ENCODE measurements at regions not wholly inside any gene's neighbourhood (a gene's known extent, or its start where the extent isn't known, plus 50 kb on each side); places are given as distances from the start of the nearest gene placed in this dataset.

DNA sequence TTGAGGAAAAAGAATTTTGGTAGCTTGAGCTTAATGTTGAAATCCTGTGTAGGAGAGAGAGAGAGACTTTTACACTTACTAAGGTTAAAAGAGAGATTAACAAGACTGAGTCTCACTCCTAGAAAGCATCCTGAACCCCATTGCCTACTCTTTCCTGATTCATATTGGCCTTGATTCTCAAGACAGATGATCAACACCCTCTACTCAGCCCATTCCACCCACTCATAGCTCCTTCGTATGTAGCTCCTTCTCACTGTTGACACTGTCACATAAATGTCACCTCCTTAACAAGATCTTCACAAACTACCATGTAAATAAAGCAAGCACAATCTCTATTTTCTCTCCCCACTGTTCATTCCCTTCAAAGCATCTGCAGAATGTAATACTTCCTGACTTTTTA is 574.6 kb upstream of the LMCD1 start:
- H3K4me3 ChIP-seq (IDR thresholded peaks at IDR 0.05; ENCODE audit: insufficient read depth, low read depth, low read length), result no peak overlapping the region
- no peak overlapping the region for H2AFZ ChIP-seq (ENCODE audit: low read depth)
- no peaks in the 10 kb centered on the region for H3K36me3 ChIP-seq (ENCODE audit: insufficient read depth)
- TF ChIP-seq, protein P1, sequence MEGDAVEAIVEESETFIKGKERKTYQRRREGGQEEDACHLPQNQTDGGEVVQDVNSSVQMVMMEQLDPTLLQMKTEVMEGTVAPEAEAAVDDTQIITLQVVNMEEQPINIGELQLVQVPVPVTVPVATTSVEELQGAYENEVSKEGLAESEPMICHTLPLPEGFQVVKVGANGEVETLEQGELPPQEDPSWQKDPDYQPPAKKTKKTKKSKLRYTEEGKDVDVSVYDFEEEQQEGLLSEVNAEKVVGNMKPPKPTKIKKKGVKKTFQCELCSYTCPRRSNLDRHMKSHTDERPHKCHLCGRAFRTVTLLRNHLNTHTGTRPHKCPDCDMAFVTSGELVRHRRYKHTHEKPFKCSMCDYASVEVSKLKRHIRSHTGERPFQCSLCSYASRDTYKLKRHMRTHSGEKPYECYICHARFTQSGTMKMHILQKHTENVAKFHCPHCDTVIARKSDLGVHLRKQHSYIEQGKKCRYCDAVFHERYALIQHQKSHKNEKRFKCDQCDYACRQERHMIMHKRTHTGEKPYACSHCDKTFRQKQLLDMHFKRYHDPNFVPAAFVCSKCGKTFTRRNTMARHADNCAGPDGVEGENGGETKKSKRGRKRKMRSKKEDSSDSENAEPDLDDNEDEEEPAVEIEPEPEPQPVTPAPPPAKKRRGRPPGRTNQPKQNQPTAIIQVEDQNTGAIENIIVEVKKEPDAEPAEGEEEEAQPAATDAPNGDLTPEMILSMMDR (conservative IDR thresholded peaks at IDR 0.05; ENCODE audit: low read depth, low read length), result no peak
- no peak overlapping the region for H3K4me2 ChIP-seq
- no peaks in the 10 kb centered on the region for H3K79me2 ChIP-seq (ENCODE audit: insufficient read depth, low read depth)
- H3K27ac ChIP-seq, result no peak overlapping the region
- H3K27me3 ChIP-seq (ENCODE audit: insufficient read depth, low read depth), result no peaks in the 10 kb centered on the region
- no peaks in the 10 kb centered on the region for H3K4me1 ChIP-seq (ENCODE audit: low read depth, poor library complexity, severe bottlenecking)
- H3K9ac ChIP-seq, result no peak overlapping the region
- H4K20me1 ChIP-seq (ENCODE audit: insufficient read depth), result no peaks in the 10 kb centered on the region

DNA sequence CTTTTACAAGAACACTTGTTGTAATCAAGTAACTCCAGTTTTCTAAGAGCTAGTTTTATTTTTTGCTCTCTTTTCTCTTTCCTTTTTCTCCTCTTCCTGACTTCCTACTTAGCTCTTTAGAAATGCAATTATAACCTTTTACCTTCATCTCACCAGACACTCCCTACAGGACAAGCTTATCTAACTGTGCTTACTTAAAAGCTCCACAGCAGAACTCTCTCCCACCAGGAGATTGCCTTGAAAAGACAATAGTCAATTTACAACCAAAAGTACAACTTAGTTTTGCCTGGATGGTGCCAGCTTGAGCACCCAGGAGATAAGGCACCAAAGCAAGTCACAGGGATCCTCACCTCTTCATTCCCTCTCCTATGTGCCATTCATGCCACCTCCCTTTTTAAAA is 573.8 kb upstream of the LMCD1 start:
- TF ChIP-seq, protein P1 (conservative IDR thresholded peaks at IDR 0.05; ENCODE audit: low read depth, low read length), result no peak
- no peak overlapping the region for H3K4me2 ChIP-seq
- no peaks in the 10 kb centered on the region for H4K20me1 ChIP-seq (ENCODE audit: insufficient read depth)
- no peaks in the 10 kb centered on the region for H3K36me3 ChIP-seq (ENCODE audit: insufficient read depth)
- no peaks in the 10 kb centered on the region for H3K79me2 ChIP-seq (ENCODE audit: insufficient read depth, low read depth)
- H3K9ac ChIP-seq, result no peak overlapping the region
- no peak overlapping the region for H3K4me3 ChIP-seq (IDR thresholded peaks at IDR 0.05; ENCODE audit: insufficient read depth, low read depth, low read length)
- H3K4me1 ChIP-seq (ENCODE audit: low read depth, poor library complexity, severe bottlenecking), result no peaks in the 10 kb centered on the region
- H3K27ac ChIP-seq, result no peak overlapping the region
- H2AFZ ChIP-seq (ENCODE audit: low read depth), result no peak overlapping the region
- no peaks in the 10 kb centered on the region for H3K27me3 ChIP-seq (ENCODE audit: insufficient read depth, low read depth)

DNA sequence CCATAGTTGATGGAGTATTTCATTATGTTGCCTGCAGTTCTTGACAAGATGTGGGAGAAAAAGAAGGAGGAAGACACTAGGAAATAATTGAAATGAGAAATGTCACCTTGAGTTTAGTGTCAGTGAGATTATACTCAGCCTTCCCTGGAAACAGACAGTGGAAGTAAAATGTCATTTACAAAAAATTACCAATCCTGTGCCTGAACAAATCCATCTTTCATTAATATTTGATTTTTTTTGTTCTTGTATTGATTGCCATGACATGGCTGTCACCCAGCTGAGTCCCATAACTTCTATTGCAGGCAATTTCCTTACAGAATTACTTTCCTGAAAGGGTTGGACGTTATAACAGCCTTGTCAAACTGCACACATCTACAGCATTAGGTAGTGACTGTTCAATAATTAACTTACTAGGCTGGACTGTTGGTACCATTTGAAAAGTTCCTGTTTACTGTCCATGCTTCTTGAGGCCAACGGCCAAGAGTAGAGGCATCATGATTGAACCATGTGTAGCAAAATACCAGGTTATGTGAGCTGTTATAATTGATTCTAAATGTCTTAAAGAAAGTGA is 572.2 kb upstream of the LMCD1 start:
- Histone ChIP-seq H2AFZ (ENCODE audit: low read depth) (no peak overlapping the region), H3K36me3 (ENCODE audit: insufficient read depth) (no peaks in the 10 kb centered on the region), H3K27me3 (ENCODE audit: insufficient read depth, low read depth) (no peaks in the 10 kb centered on the region), H3K4me2 (no peak overlapping the region), H3K4me1 (ENCODE audit: low read depth, poor library complexity, severe bottlenecking) (no peaks in the 10 kb centered on the region), H3K27ac (no peak overlapping the region), H3K79me2 (ENCODE audit: insufficient read depth, low read depth) (no peaks in the 10 kb centered on the region), H3K9ac (no peak overlapping the region), H4K20me1 (ENCODE audit: insufficient read depth) (no peaks in the 10 kb centered on the region), H3K4me3 (IDR thresholded peaks at IDR 0.05; ENCODE audit: insufficient read depth, low read depth, low read length) (no peak overlapping the region)
- TF ChIP-seq, protein P1 (conservative IDR thresholded peaks at IDR 0.05; ENCODE audit: low read depth, low read length), result no peak

DNA sequence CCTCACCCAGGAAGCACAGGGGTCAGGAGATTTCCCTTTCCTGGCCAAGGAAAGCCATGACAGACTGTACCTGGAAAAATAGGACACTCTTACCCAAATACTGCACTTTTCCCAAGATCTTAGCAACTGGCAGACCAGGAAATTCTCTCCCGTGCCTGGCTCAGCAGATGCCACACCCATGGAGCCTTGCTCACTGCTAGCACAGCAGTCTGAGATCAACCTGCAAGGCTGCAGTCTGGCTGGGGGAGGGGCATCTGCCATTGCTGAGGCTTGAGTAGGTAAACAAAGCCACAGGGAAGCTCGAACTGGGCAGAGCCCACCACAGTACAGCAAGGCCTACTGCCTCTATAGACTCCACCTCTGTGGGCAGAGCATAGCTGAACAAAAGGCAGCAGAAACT is 567.3 kb upstream of the LMCD1 start:
- Histone ChIP-seq H3K4me2 (no peak overlapping the region), H3K27me3 (ENCODE audit: insufficient read depth, low read depth) (no peaks in the 10 kb centered on the region), H3K9ac (no peak overlapping the region), H2AFZ (ENCODE audit: low read depth) (no peak overlapping the region), H3K27ac (no peak overlapping the region), H4K20me1 (ENCODE audit: insufficient read depth) (no peaks in the 10 kb centered on the region), H3K4me3 (IDR thresholded peaks at IDR 0.05; ENCODE audit: insufficient read depth, low read depth, low read length) (no peak overlapping the region), H3K79me2 (ENCODE audit: insufficient read depth, low read depth) (no peaks in the 10 kb centered on the region), H3K36me3 (ENCODE audit: insufficient read depth) (no peaks in the 10 kb centered on the region), H3K4me1 (ENCODE audit: low read depth, poor library complexity, severe bottlenecking) (no peaks in the 10 kb centered on the region)
- TF ChIP-seq, protein P1 (conservative IDR thresholded peaks at IDR 0.05; ENCODE audit: low read depth, low read length), result no peak

Data from KMS-11 (cell line).